H9 (cell line): ENCODE measurements at regions not wholly inside any gene's neighbourhood (a gene's known extent, or its start where the extent isn't known, plus 50 kb on each side); places are given as distances from the start of the nearest gene placed in this dataset.

ENCODE experiments used
- DNase-seq: peaks from one replicate; pipeline ENCODE4 v3.0.0-alpha.2; 2017
- H2AFZ ChIP-seq: one replicate; pipeline ENCODE4 v1.6.1; 2013; ENCODE audit warnings: mild to moderate bottlenecking, low read length, control low read depth, moderate library complexity
- H2AK5ac ChIP-seq: 2 replicates; pipeline ENCODE4 v1.6.1; 2013; ENCODE audit warnings: low read length, control low read depth, mixed read lengths; ENCODE audit not compliant: insufficient read length
- H2BK120ac ChIP-seq: one replicate; pipeline ENCODE4 v1.6.1; 2013; ENCODE audit warnings: low read depth, mild to moderate bottlenecking, low read length, control low read depth, inconsistent platforms; ENCODE audit not compliant: poor library complexity, severe bottlenecking
- H2BK12ac ChIP-seq: 2 replicates; pipeline ENCODE4 v1.6.1; 2013; ENCODE audit warnings: low read length, control low read depth, mixed read lengths, low read depth; ENCODE audit not compliant: insufficient read length
- H2BK15ac ChIP-seq: 2 replicates; pipeline ENCODE4 v1.6.1; 2013; ENCODE audit warnings: low read depth, low read length, control low read depth
- H2BK20ac ChIP-seq: one replicate; pipeline ENCODE4 v1.6.1; 2013; ENCODE audit warnings: low read depth, mild to moderate bottlenecking, low read length, control low read depth, inconsistent platforms; ENCODE audit not compliant: poor library complexity, severe bottlenecking
- H2BK5ac ChIP-seq: 2 replicates; pipeline ENCODE4 v1.6.1; 2013; ENCODE audit warnings: low read length, control low read depth, mixed read lengths; ENCODE audit not compliant: insufficient read length
- H3K14ac ChIP-seq: 2 replicates; pipeline ENCODE4 v1.6.1; 2013; ENCODE audit warnings: low read length, control low read depth; ENCODE audit not compliant: insufficient read depth
- H3K18ac ChIP-seq: 2 replicates; pipeline ENCODE4 v1.6.1; 2013; ENCODE audit warnings: low read depth, mild to moderate bottlenecking, mixed read lengths, low read length, control low read depth; ENCODE audit not compliant: insufficient read length
- H3K23ac ChIP-seq: 2 replicates; pipeline ENCODE4 v1.6.1; 2013; ENCODE audit warnings: low read length, control low read depth, mixed read lengths, low read depth; ENCODE audit not compliant: insufficient read length
- H3K23me2 ChIP-seq: 2 replicates; pipeline ENCODE4 v1.6.1; 2013; ENCODE audit warnings: low read depth, mild to moderate bottlenecking, mixed read lengths, low read length, control low read depth; ENCODE audit not compliant: insufficient read length, poor library complexity, severe bottlenecking
- H3K27ac ChIP-seq: 2 replicates; pipeline ENCODE4 v1.5.1; 2013; ENCODE audit warnings: low read length, control low read depth, mixed read lengths, low read depth; ENCODE audit not compliant: insufficient read length
- H3K27me3 ChIP-seq: 2 replicates; pipeline ENCODE4 v1.6.1; 2013; ENCODE audit warnings: low read length, control low read depth, inconsistent platforms; ENCODE audit not compliant: insufficient read depth
- H3K4ac ChIP-seq: 2 replicates; pipeline ENCODE4 v1.6.1; 2013; ENCODE audit warnings: low read depth, mild to moderate bottlenecking, control low read depth, inconsistent platforms, low read length, moderate library complexity
- H3K4me1 ChIP-seq: 2 replicates; pipeline ENCODE4 v1.6.1; 2013; ENCODE audit warnings: low read length, control low read depth, inconsistent platforms; ENCODE audit not compliant: insufficient read depth
- H3K4me2 ChIP-seq: 2 replicates; pipeline ENCODE4 v1.6.1; 2013; ENCODE audit warnings: low read length, control low read depth, mixed read lengths; ENCODE audit not compliant: insufficient read length, insufficient read depth
- H3K56ac ChIP-seq: 2 replicates; pipeline ENCODE4 v1.6.1; 2013; ENCODE audit warnings: low read depth, mild to moderate bottlenecking, mixed read lengths, low read length, control low read depth; ENCODE audit not compliant: insufficient read length
- H3K79me1 ChIP-seq: 2 replicates; pipeline ENCODE4 v1.6.1; 2013; ENCODE audit warnings: low read depth, mild to moderate bottlenecking, moderate library complexity, low read length, control low read depth, inconsistent platforms; ENCODE audit not compliant: insufficient read depth, poor library complexity, severe bottlenecking
- H3K79me2 ChIP-seq: 2 replicates; pipeline ENCODE4 v1.6.1; 2013; ENCODE audit warnings: low read length, control low read depth, inconsistent platforms; ENCODE audit not compliant: insufficient read depth
- H3K9ac ChIP-seq: 2 replicates; pipeline ENCODE4 v1.6.1; 2013; ENCODE audit warnings: low read length, control low read depth, mixed read lengths; ENCODE audit not compliant: insufficient read length; ENCODE audit errors: extremely low read depth
- H3K9me3 ChIP-seq: one replicate; pipeline ENCODE4 v1.6.1; 2013; ENCODE audit warnings: low read depth, low read length, inconsistent platforms; ENCODE audit not compliant: control insufficient read depth
- H3T11ph ChIP-seq: one replicate; pipeline ENCODE4 v1.6.1; 2013; ENCODE audit warnings: mild to moderate bottlenecking, low read length, control low read depth, inconsistent platforms
- H4K20me1 ChIP-seq: one replicate; pipeline ENCODE4 v1.6.1; 2013; ENCODE audit not compliant: control insufficient read depth, insufficient read length, insufficient read depth
- H4K5ac ChIP-seq: 2 replicates; pipeline ENCODE4 v1.6.1; 2013; ENCODE audit warnings: low read depth, mild to moderate bottlenecking, mixed read lengths, low read length, control low read depth; ENCODE audit not compliant: insufficient read length
- H4K8ac ChIP-seq: replicated peaks from 2 replicates; pipeline ENCODE4 v1.6.1; 2013; ENCODE audit warnings: low read length, control low read depth, mixed read lengths, low read depth; ENCODE audit not compliant: insufficient read length
- H4K91ac ChIP-seq: 2 replicates; pipeline ENCODE4 v1.6.1; 2013; ENCODE audit warnings: low read depth, mild to moderate bottlenecking, moderate library complexity, mixed read lengths, low read length, control low read depth; ENCODE audit not compliant: insufficient read length
- H3K27ac Mint-ChIP-seq, 3 experiments: 2 replicates in 2 of 3; 3 replicates in 1 of 3; pipeline ENCODE4 v1.8.0; 2020 to 2021; ENCODE audit warnings: mixed read lengths in 3 of 3, mild to moderate bottlenecking in 1 of 3, moderate library complexity in 1 of 3
- H3K27me3 Mint-ChIP-seq: 2 replicates; pipeline ENCODE4 v1.8.0; 2021; ENCODE audit warnings: low read depth, mild to moderate bottlenecking, moderate library complexity, mixed read lengths
- H3K36me3 Mint-ChIP-seq, 3 experiments: 2 replicates in 2 of 3; 3 replicates in 1 of 3; pipeline ENCODE4 v1.8.0; 2020 to 2021; ENCODE audit warnings: low read depth in 3 of 3, mixed read lengths in 3 of 3; ENCODE audit not compliant: insufficient read depth in 1 of 3
- H3K4me1 Mint-ChIP-seq, 2 experiments: 2 replicates each; pipeline ENCODE4 v1.8.0; 2020; ENCODE audit warnings: mixed read lengths in 2 of 2
- H3K4me3 Mint-ChIP-seq, 2 experiments: 2 replicates in 1 of 2; 3 replicates in 1 of 2; pipeline ENCODE4 v1.8.0; 2020 to 2021; ENCODE audit warnings: mild to moderate bottlenecking in 2 of 2, mixed read lengths in 2 of 2, moderate library complexity in 1 of 2
- H3K9me3 Mint-ChIP-seq, 2 experiments: 2 replicates in 1 of 2; 3 replicates in 1 of 2; pipeline ENCODE4 v1.8.0; 2020; ENCODE audit warnings: mild to moderate bottlenecking in 2 of 2, mixed read lengths in 2 of 2, moderate library complexity in 1 of 2
- CTCF ChIP-seq: fragments of 200-600 bp; sonication (generic); conservative IDR thresholded peaks from 3 replicates; pipeline ENCODE4 v1.8.0; 2021; ENCODE audit warnings: antibody characterized with exemption, mild to moderate bottlenecking
- WGBS: extraction: QIAGEN DNeasy Blood & Tissue Kit; methylation state at CpG from one replicate; pipeline ENCODE4 v1.1.7; 2013; ENCODE audit warnings: missing lambda C conversion rate, low lambda C conversion rate, mixed read lengths; ENCODE audit not compliant: insufficient read length; ENCODE audit errors: extremely low coverage; 5-methylcytosine and 5-hydroxymethylcytosine counted together

GRCh38 chr1:184858288-184858687 is 103.6 kb upstream of the EDEM3 start:
- H2BK12ac ChIP-seq = no peak overlapping the region
- DNase-seq = no peak
- no peak overlapping the region for H2BK5ac ChIP-seq
- no peak overlapping the region for H2AK5ac ChIP-seq
- H3K79me1 ChIP-seq = no peaks in the 10 kb centered on the region
- Mint-ChIP-seq H3K4me3 (no peak overlapping the region), H3K27ac (no peak overlapping the region; a peak in 1 of 7 replicates), H3K4me1 (peaks cover 10 to 11% of the 10 kb centered on the region in 2 experiments), H3K36me3 (peaks cover 0 to 2% (median 0%) of the 10 kb centered on the region in 3 experiments; a peak in 1 of 7 replicates), H3K27me3 (no peaks in the 10 kb centered on the region; the same call in 1 of the 2 replicates), H3K9me3 (no peaks in the 10 kb centered on the region)
- no peak overlapping the region for H3K9ac ChIP-seq
- H2BK15ac ChIP-seq = no peak overlapping the region
- no peak for TF ChIP-seq CTCF
- H3K23me2 ChIP-seq = no peaks in the 10 kb centered on the region
- no peak overlapping the region for H3K4me2 ChIP-seq
- no peak overlapping the region for H3T11ph ChIP-seq
- H3K14ac ChIP-seq = no peak overlapping the region
- no peak overlapping the region for H3K56ac ChIP-seq
- no peak overlapping the region for H3K4ac ChIP-seq
- no peak overlapping the region for H2BK20ac ChIP-seq
- no peak overlapping the region for H3K27ac ChIP-seq
- H4K5ac ChIP-seq = no peak overlapping the region
- H2BK120ac ChIP-seq = no peak overlapping the region
- H3K4me1 ChIP-seq = peaks cover 3% of the 10 kb centered on the region; the same call in 1 of the 2 replicates
- H3K9me3 ChIP-seq = no peaks in the 10 kb centered on the region
- H4K8ac ChIP-seq = no peak overlapping the region
- H3K18ac ChIP-seq = no peak overlapping the region
- no peaks in the 10 kb centered on the region for H3K27me3 ChIP-seq
- no CpG with 5 or more reads among the region's 3 CpGs for WGBS
- H2AFZ ChIP-seq = no peak overlapping the region
- H4K91ac ChIP-seq = no peak overlapping the region
- no peaks in the 10 kb centered on the region for H3K79me2 ChIP-seq
- H4K20me1 ChIP-seq = peaks cover 2% of the 10 kb centered on the region
- H3K23ac ChIP-seq = no peak overlapping the region
